ENCODE measurements at regions not wholly inside any gene's neighbourhood (a gene's known extent, or its start where the extent isn't known, plus 50 kb on each side); places are given as distances from the start of the nearest gene placed in this dataset.

DNA sequence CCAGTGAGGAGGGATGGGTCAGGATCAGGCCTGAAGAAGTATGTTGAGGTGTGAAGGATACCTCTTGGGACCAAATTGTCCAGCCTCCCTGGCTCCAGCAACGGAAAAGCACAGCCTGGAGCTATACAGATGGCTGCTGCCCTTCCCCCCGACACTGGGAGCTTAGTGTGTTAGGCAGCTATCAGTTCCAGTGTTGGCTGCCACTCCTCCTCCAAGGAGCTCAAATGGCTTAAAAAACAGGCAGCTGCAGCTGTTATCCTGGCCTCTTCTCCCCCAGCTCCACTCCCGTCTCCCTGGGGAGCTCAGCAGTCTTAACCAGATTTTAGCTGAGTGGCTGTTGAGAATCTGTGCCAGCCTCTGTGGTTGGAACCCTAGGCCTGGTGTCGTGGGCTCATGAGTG, 225.0 kb downstream of the JRKL start:
- no peak for FAIRE-seq

- FAIRE-seq, result no peak
Observed at GRCh38 chr11:96620464-96621044, 230.7 kb downstream of the JRKL start.

DNA sequence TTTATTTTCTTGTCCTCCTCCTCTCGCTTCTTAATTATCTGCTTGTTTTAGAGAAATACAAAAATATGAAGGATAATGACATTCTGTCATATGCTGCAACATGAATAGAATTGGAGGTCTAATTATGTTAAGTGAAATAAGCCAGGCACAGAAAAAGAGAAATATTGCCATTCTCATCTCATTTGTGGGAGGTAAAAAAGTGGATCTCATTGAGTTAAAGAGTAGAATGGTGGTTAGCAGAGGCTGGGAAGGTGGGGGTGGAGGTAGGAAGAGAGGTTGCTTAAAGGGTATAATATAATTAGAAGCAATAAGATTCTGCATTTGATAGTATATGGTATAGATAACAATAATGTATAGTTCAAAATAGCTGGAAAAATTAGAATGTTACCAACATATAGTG, 231.3 kb downstream of the JRKL start:
- no peak for FAIRE-seq

DNA sequence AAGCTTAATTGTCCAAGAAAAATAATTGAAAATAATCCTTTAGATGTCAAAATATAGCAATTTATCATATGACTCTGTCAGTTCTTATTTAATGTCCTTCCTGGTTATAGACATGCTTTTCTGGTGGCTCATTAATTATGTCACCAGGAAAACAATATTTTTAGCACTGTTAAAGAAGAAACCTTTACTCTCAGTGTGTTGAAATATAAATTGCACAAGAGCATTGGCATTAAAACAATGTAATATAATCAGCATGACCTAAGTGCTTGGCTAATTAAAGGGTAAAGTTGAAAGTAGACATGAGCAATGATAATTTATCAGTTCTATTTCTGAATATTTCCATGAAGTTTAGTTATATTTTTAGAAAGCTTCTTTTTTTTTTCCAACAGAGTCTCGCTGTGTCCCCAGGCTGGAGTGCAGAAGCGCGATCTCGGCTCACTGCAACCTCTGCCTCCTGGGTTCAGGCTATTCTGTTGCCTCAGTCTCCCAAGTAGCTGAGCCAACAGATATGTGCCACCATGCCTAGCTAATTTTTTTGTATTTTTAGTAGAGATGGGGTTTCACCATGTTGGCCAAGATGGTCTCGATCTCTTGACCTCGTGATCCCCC, 232.3 kb downstream of the JRKL start:
- no peak for FAIRE-seq

DNA sequence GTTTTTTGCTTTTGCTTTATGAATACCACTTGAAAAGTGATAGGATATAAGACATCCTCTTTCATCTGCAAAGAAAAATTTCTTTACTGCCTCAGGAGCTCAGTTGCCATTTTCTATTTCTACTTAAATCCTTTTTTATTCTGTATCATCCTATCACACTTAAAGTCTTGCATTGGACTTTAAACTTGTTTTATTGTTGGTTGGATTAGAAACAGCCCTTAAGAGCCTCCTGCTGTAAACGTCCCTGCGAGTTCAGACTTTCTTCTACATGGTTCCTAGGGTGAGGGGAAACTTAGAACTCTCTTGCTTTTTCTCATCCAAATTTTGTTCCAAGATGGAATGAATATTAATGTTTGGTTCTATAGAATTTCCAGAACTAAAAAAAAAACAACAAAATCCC, 234.3 kb downstream of the JRKL start:
- FAIRE-seq, result no peak

- FAIRE-seq, result no peak
Observed at GRCh38 chr11:96627376-96627775, 237.6 kb downstream of the JRKL start.

- no peak for FAIRE-seq
Observed at GRCh38 chr11:96635655-96636054, 245.8 kb downstream of the JRKL start.

GRCh38 chr11:96641261-96641660, 251.4 kb downstream of the JRKL start:
- FAIRE-seq, result no peak

- FAIRE-seq, result no peak
Observed at GRCh38 chr11:96642583-96642982, 252.8 kb downstream of the JRKL start.

DNA sequence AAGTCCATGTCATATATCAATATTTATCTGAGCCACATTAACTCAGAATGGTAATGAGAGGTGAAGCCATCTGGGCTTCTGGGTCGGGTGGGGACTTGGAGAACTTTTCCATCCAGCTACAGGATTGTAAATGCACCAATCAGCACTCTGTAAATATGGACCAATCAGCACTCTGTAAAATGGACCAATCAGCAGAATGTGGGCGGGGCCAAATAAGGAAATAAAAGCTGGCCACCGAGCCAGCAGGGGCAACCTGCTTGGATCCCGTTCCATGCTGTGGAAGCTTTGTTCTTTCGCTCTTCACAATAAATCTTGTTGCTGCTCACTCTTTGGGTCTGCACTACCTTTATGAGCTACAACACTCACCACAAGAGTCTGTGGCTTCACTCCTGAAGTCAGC, 253.4 kb downstream of the JRKL start:
- no peak for FAIRE-seq

DNA sequence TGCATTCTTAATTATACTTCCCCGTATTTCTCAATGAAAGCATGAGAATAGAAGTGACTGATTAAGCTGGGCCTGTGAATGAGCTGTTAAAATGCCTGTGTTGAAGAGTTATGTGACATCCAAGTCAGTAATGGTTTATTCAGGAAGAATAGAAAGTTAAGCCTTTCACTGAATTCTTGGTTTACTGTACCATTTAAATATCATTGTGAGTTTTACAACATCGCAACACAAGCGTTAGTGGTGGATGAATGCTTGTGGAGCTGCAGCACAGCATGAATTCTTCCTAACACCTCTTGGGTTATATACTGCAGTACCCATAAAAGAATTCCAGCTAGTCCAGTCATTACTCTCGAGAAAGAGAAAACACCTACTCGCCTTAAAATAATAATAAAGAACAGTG, 257.8 kb downstream of the JRKL start:
- no peak for FAIRE-seq

DNA sequence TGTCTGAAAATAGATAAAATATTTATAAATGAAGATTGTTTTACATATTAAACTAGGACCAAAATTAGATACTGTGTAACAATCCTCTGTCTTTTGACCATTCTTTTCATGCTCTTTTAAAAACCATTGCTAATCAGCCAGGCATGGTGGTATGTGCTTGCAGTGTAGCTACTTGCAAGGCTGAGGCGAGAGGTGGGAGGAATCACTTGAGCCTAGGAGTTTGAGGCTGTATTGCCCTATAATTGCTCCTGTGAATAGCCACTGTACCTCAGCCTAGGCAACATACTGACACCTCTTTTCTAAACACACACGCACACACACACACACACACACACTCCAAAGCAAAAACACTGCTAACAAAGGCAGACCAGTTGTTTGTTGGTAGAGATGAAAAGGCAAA, 259.2 kb downstream of the JRKL start:
- no peak for FAIRE-seq

DNA sequence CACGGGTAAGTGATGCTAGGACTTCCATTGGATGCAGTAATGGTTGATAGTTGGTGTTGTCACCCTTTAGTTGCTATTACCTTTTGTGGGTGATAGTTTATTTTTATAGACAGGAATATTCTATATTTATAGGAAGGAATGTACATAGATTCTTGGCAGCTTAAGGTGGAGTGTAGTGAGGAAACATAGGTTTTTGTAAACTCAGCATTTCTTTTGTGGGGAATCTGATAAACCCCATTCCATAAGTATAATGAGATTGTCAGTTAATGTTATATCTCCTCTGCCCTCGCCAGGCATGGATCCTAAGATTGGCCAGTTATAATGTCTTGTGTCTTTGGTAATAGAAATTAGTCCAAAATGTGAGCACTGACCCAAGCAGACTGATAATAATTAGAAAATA, 262.7 kb downstream of the JRKL start:
- FAIRE-seq, result no peak

- no peak for FAIRE-seq
Observed at GRCh38 chr11:96655474-96655873, 265.7 kb downstream of the JRKL start.

DNA sequence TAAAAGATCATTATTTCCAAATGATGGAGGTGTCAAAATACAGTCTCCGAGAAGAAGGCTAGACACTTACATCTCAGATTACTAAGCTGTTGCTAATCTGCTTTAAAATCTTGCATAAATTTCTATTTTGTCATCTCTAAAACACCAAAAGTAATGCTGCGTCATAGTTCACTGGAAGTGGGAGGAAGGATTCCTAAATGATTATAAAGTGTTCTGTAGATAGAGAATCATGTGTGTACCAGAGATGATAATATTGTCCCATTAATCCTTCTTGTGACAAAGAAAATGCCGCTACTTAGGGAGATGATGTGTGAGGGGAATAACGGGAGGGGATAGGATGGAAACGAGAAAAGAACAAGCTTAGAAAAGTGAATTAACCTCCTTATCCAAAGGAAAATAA, 268.6 kb downstream of the JRKL start:
- no peak for FAIRE-seq

DNA sequence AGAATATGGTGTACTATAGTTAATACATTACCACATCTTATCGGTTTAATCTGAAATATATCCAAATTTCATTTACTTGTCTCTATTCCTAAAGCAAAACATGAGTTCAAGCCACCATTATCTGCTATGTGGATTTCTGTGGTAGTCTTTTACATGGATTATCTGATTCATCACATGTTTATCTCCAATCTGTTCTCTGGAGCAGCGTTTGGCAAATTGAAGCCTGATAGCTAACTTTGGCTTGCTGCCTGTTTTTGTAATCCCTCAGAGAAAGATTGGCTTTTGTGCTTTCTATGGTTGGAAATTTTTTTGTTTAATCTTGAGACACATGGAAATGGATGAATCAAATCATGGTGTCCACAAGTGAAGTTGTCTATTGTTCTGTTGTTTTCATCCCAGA, 274.3 kb downstream of the JRKL start:
- FAIRE-seq, result no peak

- FAIRE-seq, result no peak
Observed at GRCh38 chr11:96680211-96681018, 290.6 kb downstream of the JRKL start.

GRCh38 chr11:96681019-96681716, 291.4 kb downstream of the JRKL start:
- no peak for FAIRE-seq

GRCh38 chr11:96694338-96694737, 304.5 kb downstream of the JRKL start:
- no peak for FAIRE-seq

DNA sequence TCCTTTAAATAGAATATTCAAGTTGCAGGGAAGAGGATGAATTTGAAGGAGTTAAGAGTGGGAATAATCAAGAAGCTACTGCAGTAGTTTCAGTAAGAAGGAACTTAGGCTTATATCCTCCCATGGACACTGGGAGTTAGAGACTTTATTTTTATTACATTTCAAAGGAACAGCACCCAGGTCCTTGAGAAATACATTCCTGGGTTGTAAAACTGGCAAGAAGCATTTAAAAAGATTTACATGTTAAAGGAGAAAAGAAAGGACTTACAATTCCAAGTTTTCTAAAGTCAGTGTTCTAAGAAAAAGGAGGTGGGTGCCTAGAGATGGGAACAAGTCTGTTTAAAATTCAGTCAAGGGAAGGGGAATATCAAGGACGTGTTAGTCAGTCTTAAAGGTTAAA, 306.9 kb downstream of the JRKL start:
- no peak for FAIRE-seq

DNA sequence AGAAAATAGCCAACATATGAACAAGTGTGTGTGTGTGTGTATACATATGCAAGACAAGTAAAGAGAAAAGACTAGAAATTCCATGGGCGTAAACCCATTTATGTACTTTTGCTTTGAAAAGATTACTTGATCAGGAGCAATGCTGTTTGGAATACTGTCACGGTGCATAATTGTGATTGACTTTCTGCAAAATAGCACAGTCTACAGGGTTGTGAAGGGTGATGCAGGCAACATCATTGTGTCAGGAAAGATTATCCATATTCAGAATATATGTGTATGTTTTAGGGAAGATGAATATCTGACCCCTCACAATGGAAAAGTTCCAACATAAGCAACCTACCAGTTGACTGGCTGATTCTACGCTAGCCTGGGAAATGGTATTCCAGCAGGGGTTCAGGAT, 307.7 kb downstream of the JRKL start:
- no peak for FAIRE-seq

DNA sequence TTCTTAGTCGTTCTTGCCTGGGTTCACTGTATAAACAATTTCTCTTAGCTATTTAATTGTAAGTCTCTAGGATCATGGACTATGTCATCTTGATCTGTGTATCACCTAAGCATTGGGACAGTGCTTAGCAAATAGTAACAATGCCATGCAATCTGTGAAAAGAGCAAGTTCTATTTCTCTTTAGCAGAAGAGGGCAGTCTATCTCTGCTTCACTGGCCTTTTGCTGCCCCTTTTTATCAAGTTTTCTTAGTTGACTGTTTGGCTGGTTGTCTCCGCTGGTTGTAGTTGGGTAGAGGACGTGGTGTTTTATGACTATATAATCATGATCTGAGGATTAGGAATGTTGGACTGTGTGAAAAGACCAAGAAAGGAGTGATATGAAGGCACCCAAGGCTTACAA, 315.0 kb downstream of the JRKL start:
- no peak for FAIRE-seq

DNA sequence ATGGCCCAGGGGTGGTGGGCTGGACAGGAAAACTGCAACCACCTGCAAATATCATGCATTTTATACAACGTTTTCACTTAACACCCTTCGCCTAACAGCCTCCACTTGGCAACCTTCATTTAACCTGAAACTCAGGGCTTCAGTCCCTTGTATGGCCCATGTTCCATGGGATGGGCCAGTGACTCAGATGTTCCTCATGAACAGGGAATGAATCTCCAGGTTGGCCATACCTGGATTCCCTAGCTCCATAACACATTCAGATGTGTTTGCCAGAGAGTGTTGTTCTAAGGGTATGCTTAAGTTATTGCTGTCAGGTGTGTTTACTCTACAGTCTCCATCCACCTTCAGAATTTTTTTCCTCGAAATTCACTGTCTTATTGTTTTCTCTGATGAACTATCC, 316.9 kb downstream of the JRKL start:
- no peak for FAIRE-seq

GRCh38 chr11:96707273-96707672, 317.5 kb downstream of the JRKL start:
- FAIRE-seq, result no peak
